ENCODE measurements at regions not wholly inside any gene's neighbourhood (a gene's known extent, or its start where the extent isn't known, plus 50 kb on each side); places are given as distances from the start of the nearest gene placed in this dataset.

- Mint-ChIP-seq H3K27me3 (peaks cover 7 to 11% of the 10 kb centered on the region in 2 donors), H3K36me3 (no peaks in the 10 kb centered on the region), H3K27ac (peak overlapping the region; percentile 54 to 81), H3K4me3 (no peak overlapping the region), H3K4me1 (peaks cover 27 to 40% (median 28%) of the 10 kb centered on the region in 3 donors), H3K9me3 (no peaks in the 10 kb centered on the region)
- DNase-seq (no peak), ATAC-seq (replicated peaks in 1 of 4) (peak in 3 of 4 experiments; percentile 57 to 70 (median 59))
- CTCF ChIA-PET = interaction anchor here in 1 of 2 donors (0.6 kb wide), 1 partner anchor 618 kb away, joined by 3 read pairs; no protein-coding TSS in a partner anchor
- H3K4me3 ChIP-seq (ENCODE audit: control insufficient read depth in 1 of 2, extremely low read depth in 1 of 2, low read length in 1 of 2) = no peak overlapping the region
- H3K27me3 ChIP-seq (replicated peaks in 1 of 2; ENCODE audit: control insufficient read depth in 2 of 2, extremely low read depth in 1 of 2, insufficient read depth in 2 of 2, low read length in 1 of 2) = peaks cover 0 to 21% of the 10 kb centered on the region in 2 experiments
- H3K9me3 ChIP-seq = no peaks in the 10 kb centered on the region
- 77% methylated on average over 3 of the region's 4 CpGs for WGBS (ENCODE audit: insufficient coverage)
- H3K36me3 ChIP-seq (ENCODE audit: control insufficient read depth in 2 of 2, extremely low read depth in 1 of 2, insufficient read depth in 1 of 2, low read length in 1 of 2) = no peaks in the 10 kb centered on the region
- peaks cover 10 to 18% of the 10 kb centered on the region in 2 experiments for H3K4me1 ChIP-seq (ENCODE audit: control insufficient read depth in 1 of 2, extremely low read depth in 1 of 2, insufficient read depth in 2 of 2, low read length in 2 of 2)
- no peak overlapping the region for H3K27ac ChIP-seq (ENCODE audit: low read length)
- POLR2A ChIA-PET = no interaction called here
These were observed 83.0 kb upstream of the TAF1B start for GRCh38 chr2:9760069-9760901.

GRCh38 chr2:9760902-9761228 lies 82.4 kb upstream of the TAF1B start:
- peaks cover 25 to 36% (median 27%) of the 10 kb centered on the region in 3 donors for H3K4me1 Mint-ChIP-seq
- no peaks in the 10 kb centered on the region for H3K9me3 Mint-ChIP-seq

GRCh38 chr2:9761577-9761976 lies 81.7 kb upstream of the TAF1B start:
- ChIA-PET POLR2A (no interaction called here), CTCF (no interaction called here)
- Mint-ChIP-seq H3K9me3 (no peaks in the 10 kb centered on the region), H3K27ac (no peak overlapping the region), H3K27me3 (peaks cover 4 to 5% of the 10 kb centered on the region in 2 donors), H3K4me3 (no peak overlapping the region), H3K36me3 (no peaks in the 10 kb centered on the region), H3K4me1 (peaks cover 25 to 36% (median 27%) of the 10 kb centered on the region in 3 donors)
- H3K27me3 ChIP-seq (replicated peaks in 1 of 2; ENCODE audit: control insufficient read depth in 2 of 2, extremely low read depth in 1 of 2, insufficient read depth in 2 of 2, low read length in 1 of 2) = peaks cover 0 to 23% of the 10 kb centered on the region in 2 experiments
- WGBS (ENCODE audit: insufficient coverage) = 99% methylated on average over 10 of the region's 11 CpGs
- no peak overlapping the region for H3K4me3 ChIP-seq (ENCODE audit: control insufficient read depth in 1 of 2, extremely low read depth in 1 of 2, low read length in 1 of 2)
- ATAC-seq (replicated peaks in 1 of 4) (no peak), DNase-seq (no peak)
- H3K27ac ChIP-seq (ENCODE audit: low read length) = no peak overlapping the region
- no peaks in the 10 kb centered on the region for H3K9me3 ChIP-seq
- H3K36me3 ChIP-seq (ENCODE audit: control insufficient read depth in 2 of 2, extremely low read depth in 1 of 2, insufficient read depth in 1 of 2, low read length in 1 of 2) = no peaks in the 10 kb centered on the region
- H3K4me1 ChIP-seq (ENCODE audit: control insufficient read depth in 1 of 2, extremely low read depth in 1 of 2, insufficient read depth in 2 of 2, low read length in 2 of 2) = peaks cover 10 to 17% of the 10 kb centered on the region in 2 experiments

More at GRCh38 chr2:9760902-9761228, 82.4 kb upstream of the TAF1B start:
- DNase-seq = no peak
- no peak overlapping the region for H3K4me3 ChIP-seq (ENCODE audit: control insufficient read depth in 1 of 2, extremely low read depth in 1 of 2, low read length in 1 of 2)
- peaks cover 4 to 6% of the 10 kb centered on the region in 2 donors for H3K27me3 Mint-ChIP-seq
- H3K4me3 Mint-ChIP-seq = no peak overlapping the region
- no peaks in the 10 kb centered on the region for H3K9me3 ChIP-seq
- peaks cover 0 to 23% of the 10 kb centered on the region in 2 experiments for H3K27me3 ChIP-seq (replicated peaks in 1 of 2; ENCODE audit: control insufficient read depth in 2 of 2, extremely low read depth in 1 of 2, insufficient read depth in 2 of 2, low read length in 1 of 2)
- 48% methylated on average over 7 of the region's 7 CpGs for WGBS (ENCODE audit: insufficient coverage)
- no peaks in the 10 kb centered on the region for H3K36me3 Mint-ChIP-seq
- ChIA-PET CTCF (no interaction called here), POLR2A (no interaction called here)
- no peaks in the 10 kb centered on the region for H3K36me3 ChIP-seq (ENCODE audit: control insufficient read depth in 2 of 2, extremely low read depth in 1 of 2, insufficient read depth in 1 of 2, low read length in 1 of 2)
- no peak overlapping the region for H3K27ac ChIP-seq (ENCODE audit: low read length)
- peaks cover 10 to 18% of the 10 kb centered on the region in 2 experiments for H3K4me1 ChIP-seq (ENCODE audit: control insufficient read depth in 1 of 2, extremely low read depth in 1 of 2, insufficient read depth in 2 of 2, low read length in 2 of 2)
- peak overlapping the region; percentile 54 to 81 for H3K27ac Mint-ChIP-seq
- ATAC-seq (replicated peaks in 1 of 4) = no peak

- Histone ChIP-seq H3K27me3 (replicated peaks in 1 of 2; ENCODE audit: control insufficient read depth in 2 of 2, extremely low read depth in 1 of 2, insufficient read depth in 2 of 2, low read length in 1 of 2) (peaks cover 0 to 17% of the 10 kb centered on the region in 2 experiments), H3K9me3 (no peaks in the 10 kb centered on the region), H3K27ac (ENCODE audit: low read length) (no peak overlapping the region), H3K4me3 (ENCODE audit: control insufficient read depth in 1 of 2, extremely low read depth in 1 of 2, low read length in 1 of 2) (no peak overlapping the region), H3K36me3 (ENCODE audit: control insufficient read depth in 2 of 2, extremely low read depth in 1 of 2, insufficient read depth in 1 of 2, low read length in 1 of 2) (no peaks in the 10 kb centered on the region), H3K4me1 (ENCODE audit: control insufficient read depth in 1 of 2, extremely low read depth in 1 of 2, insufficient read depth in 2 of 2, low read length in 2 of 2) (peaks cover 10 to 14% of the 10 kb centered on the region in 2 experiments)
- Mint-ChIP-seq H3K36me3 (no peaks in the 10 kb centered on the region), H3K9me3 (no peaks in the 10 kb centered on the region), H3K27me3 (peaks cover 2 to 3% of the 10 kb centered on the region in 2 donors), H3K4me3 (no peak overlapping the region), H3K27ac (no peak overlapping the region), H3K4me1 (peaks cover 24 to 36% (median 27%) of the 10 kb centered on the region in 3 donors)
- 88% methylated on average over 4 of the region's 5 CpGs for WGBS (ENCODE audit: insufficient coverage)
- ATAC-seq (replicated peaks in 1 of 4) (no peak), DNase-seq (no peak)
- CTCF ChIA-PET = no interaction called here
- POLR2A ChIA-PET = no interaction called here
These were observed 81.1 kb upstream of the TAF1B start for GRCh38 chr2:9762164-9762563.

GRCh38 chr2:9762941-9763340 lies 80.3 kb upstream of the TAF1B start:
- DNase-seq (no peak), ATAC-seq (replicated peaks in 1 of 4) (no peak)
- Mint-ChIP-seq H3K9me3 (no peaks in the 10 kb centered on the region), H3K36me3 (no peaks in the 10 kb centered on the region), H3K27me3 (no peaks in the 10 kb centered on the region), H3K27ac (no peak overlapping the region), H3K4me3 (no peak overlapping the region), H3K4me1 (peaks cover 20 to 31% (median 22%) of the 10 kb centered on the region in 3 donors)
- Histone ChIP-seq H3K4me1 (ENCODE audit: control insufficient read depth in 1 of 2, extremely low read depth in 1 of 2, insufficient read depth in 2 of 2, low read length in 2 of 2) (peaks cover 6 to 7% of the 10 kb centered on the region in 2 experiments), H3K27me3 (replicated peaks in 1 of 2; ENCODE audit: control insufficient read depth in 2 of 2, extremely low read depth in 1 of 2, insufficient read depth in 2 of 2, low read length in 1 of 2) (peaks cover 0 to 9% of the 10 kb centered on the region in 2 experiments), H3K36me3 (ENCODE audit: control insufficient read depth in 2 of 2, extremely low read depth in 1 of 2, insufficient read depth in 1 of 2, low read length in 1 of 2) (no peaks in the 10 kb centered on the region), H3K27ac (ENCODE audit: low read length) (no peak overlapping the region), H3K9me3 (no peaks in the 10 kb centered on the region), H3K4me3 (ENCODE audit: control insufficient read depth in 1 of 2, extremely low read depth in 1 of 2, low read length in 1 of 2) (no peak overlapping the region)
- POLR2A ChIA-PET = no interaction called here
- CTCF ChIA-PET = interaction anchor here in 1 of 2 donors (0.5 kb wide), 1 partner anchor 290 kb away, joined by 3 read pairs; no protein-coding TSS in a partner anchor
- 95% methylated on average over 8 of the region's 9 CpGs for WGBS (ENCODE audit: insufficient coverage)

- Mint-ChIP-seq H3K27ac (no peak overlapping the region), H3K4me3 (no peak overlapping the region), H3K9me3 (no peaks in the 10 kb centered on the region), H3K27me3 (no peaks in the 10 kb centered on the region), H3K4me1 (peaks cover 16 to 35% (median 19%) of the 10 kb centered on the region in 3 donors), H3K36me3 (no peaks in the 10 kb centered on the region)
- 90% methylated on average over 4 of the region's 7 CpGs for WGBS (ENCODE audit: insufficient coverage)
- Histone ChIP-seq H3K4me1 (ENCODE audit: control insufficient read depth in 1 of 2, extremely low read depth in 1 of 2, insufficient read depth in 2 of 2, low read length in 2 of 2) (peaks cover 5 to 7% of the 10 kb centered on the region in 2 experiments), H3K27me3 (replicated peaks in 1 of 2; ENCODE audit: control insufficient read depth in 2 of 2, extremely low read depth in 1 of 2, insufficient read depth in 2 of 2, low read length in 1 of 2) (peaks cover 0 to 9% of the 10 kb centered on the region in 2 experiments), H3K36me3 (ENCODE audit: control insufficient read depth in 2 of 2, extremely low read depth in 1 of 2, insufficient read depth in 1 of 2, low read length in 1 of 2) (no peaks in the 10 kb centered on the region), H3K27ac (ENCODE audit: low read length) (no peak overlapping the region), H3K9me3 (no peaks in the 10 kb centered on the region), H3K4me3 (ENCODE audit: control insufficient read depth in 1 of 2, extremely low read depth in 1 of 2, low read length in 1 of 2) (no peak overlapping the region)
- CTCF ChIA-PET = interaction anchor here in 1 of 2 donors (0.6 kb wide), 1 partner anchor 231 kb away, joined by 3 read pairs; no protein-coding TSS in a partner anchor
- POLR2A ChIA-PET = no interaction called here
- no peak for DNase-seq
- no peak for ATAC-seq (replicated peaks in 1 of 4)
These were observed 79.7 kb upstream of the TAF1B start for GRCh38 chr2:9763356-9764152.
